Breast epithelium (tissue), 4 donors: ENCODE measurements at regions not wholly inside any gene's neighbourhood (a gene's known extent, or its start where the extent isn't known, plus 50 kb on each side); places are given as distances from the start of the nearest gene placed in this dataset.

Experiments
- DNase-seq, 2 donors: peaks; one replicate each; pipeline ENCODE4 v3.0.0-alpha.2; 2019; ENCODE audit warnings: low spot score in 2 of 2
- H3K27ac ChIP-seq, 2 donors: fragments of 200-600 bp; sonication (generic) in 1 of 2; one replicate each; pipeline ENCODE4 v1.5.1; 2016 to 2019; ENCODE audit warnings: mild to moderate bottlenecking in 1 of 2
- H3K27me3 ChIP-seq, 2 donors: fragments of 200-600 bp; sonication (generic) in 1 of 2; one replicate each; pipeline versions ENCODE4 v1.5.1 to v1.6.0; 2017 to 2019; ENCODE audit warnings: control low read depth in 1 of 2, mild to moderate bottlenecking in 1 of 2
- H3K36me3 ChIP-seq: fragments of 200-600 bp; one replicate; pipeline ENCODE4 v1.5.1; 2019
- H3K4me1 ChIP-seq, 2 donors: fragments of 200-600 bp; sonication (generic); one replicate each; pipeline ENCODE4 v1.5.1; 2016 to 2019; ENCODE audit warnings: control low read depth in 1 of 2
- H3K4me3 ChIP-seq, 3 donors: fragments of 200-600 bp; sonication (generic); 1 replicate in 2 of 3; 2 replicates in 1 of 3; pipeline ENCODE4 v1.5.1; 2016 to 2019; ENCODE audit warnings: mild to moderate bottlenecking in 3 of 3, moderate library complexity in 2 of 3
- H3K9me3 ChIP-seq, 2 donors: fragments of 200-600 bp; sonication (generic) in 1 of 2; one replicate each; pipeline ENCODE4 v1.5.1; 2016 to 2019; ENCODE audit warnings: control low read depth in 1 of 2
- POLR2A ChIP-seq: fragments of 450-650 bp; IDR thresholded peaks from one replicate; pipeline ENCODE4 v1.6.1; 2016; ENCODE audit warnings: antibody characterized with exemption, mild to moderate bottlenecking, moderate library complexity
- POLR2AphosphoS5 ChIP-seq, 3 donors: sonication (generic); formaldehyde crosslinking; IDR thresholded peaks; one replicate each; pipeline ENCODE4 v1.6.1; 2017; ENCODE audit warnings: antibody characterized with exemption in 3 of 3
- intact Hi-C: fragments of 100-400 bp; cut with DNase I; formaldehyde crosslinking; loops from one replicate; pipeline ENCODE4 v1.15.1; 2023; ENCODE audit warnings: low total_unique reads
- TF ChIP-seq, protein P1 (sequence below), 3 donors: fragments of 450-650 bp; IDR thresholded peaks; one replicate each; pipeline ENCODE4 v1.5.1; 2016 to 2017; ENCODE audit warnings: antibody characterized with exemption in 3 of 3, mild to moderate bottlenecking in 3 of 3, moderate library complexity in 3 of 3

- no peak for TF ChIP-seq POLR2AphosphoS5 (IDR thresholded peaks at IDR 0.05)
- TF ChIP-seq POLR2A = no peak
- TF ChIP-seq, protein P1, sequence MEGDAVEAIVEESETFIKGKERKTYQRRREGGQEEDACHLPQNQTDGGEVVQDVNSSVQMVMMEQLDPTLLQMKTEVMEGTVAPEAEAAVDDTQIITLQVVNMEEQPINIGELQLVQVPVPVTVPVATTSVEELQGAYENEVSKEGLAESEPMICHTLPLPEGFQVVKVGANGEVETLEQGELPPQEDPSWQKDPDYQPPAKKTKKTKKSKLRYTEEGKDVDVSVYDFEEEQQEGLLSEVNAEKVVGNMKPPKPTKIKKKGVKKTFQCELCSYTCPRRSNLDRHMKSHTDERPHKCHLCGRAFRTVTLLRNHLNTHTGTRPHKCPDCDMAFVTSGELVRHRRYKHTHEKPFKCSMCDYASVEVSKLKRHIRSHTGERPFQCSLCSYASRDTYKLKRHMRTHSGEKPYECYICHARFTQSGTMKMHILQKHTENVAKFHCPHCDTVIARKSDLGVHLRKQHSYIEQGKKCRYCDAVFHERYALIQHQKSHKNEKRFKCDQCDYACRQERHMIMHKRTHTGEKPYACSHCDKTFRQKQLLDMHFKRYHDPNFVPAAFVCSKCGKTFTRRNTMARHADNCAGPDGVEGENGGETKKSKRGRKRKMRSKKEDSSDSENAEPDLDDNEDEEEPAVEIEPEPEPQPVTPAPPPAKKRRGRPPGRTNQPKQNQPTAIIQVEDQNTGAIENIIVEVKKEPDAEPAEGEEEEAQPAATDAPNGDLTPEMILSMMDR (IDR thresholded peaks at IDR 0.05) = no peak
- no peak overlapping the region for H3K4me3 ChIP-seq
These were observed 129.3 kb downstream of the C5orf15 start for GRCh38 chr5:133839090-133839489.

DNA sequence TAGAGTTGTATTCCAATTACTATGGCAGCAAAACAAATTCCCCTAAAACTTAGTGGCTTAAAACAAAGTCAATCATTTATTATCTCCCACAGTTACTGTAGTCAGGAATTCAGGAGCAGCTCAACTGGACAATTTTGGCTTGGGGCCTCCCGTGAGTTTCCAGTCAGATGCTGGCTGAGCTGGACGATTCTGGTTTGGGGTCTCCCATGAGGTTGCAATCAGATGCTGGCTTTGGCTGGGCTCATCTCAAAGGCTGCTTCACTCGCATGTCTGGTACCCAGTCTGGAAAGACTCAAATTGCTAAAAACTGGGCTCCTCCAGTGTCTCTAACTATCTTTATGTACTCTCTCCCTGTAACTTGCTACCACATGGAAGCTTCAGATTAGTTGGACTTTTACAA is 130.1 kb downstream of the C5orf15 start:
- Histone ChIP-seq H3K4me1 (no peaks in the 10 kb centered on the region), H3K27me3 (no peaks in the 10 kb centered on the region), H3K27ac (no peak overlapping the region), H3K4me3 (no peak overlapping the region), H3K36me3 (no peaks in the 10 kb centered on the region), H3K9me3 (no peaks in the 10 kb centered on the region)
- intact Hi-C loops = no loop called here
- no peak for DNase-seq
- no peak for TF ChIP-seq POLR2A
- no peak for TF ChIP-seq POLR2AphosphoS5 (IDR thresholded peaks at IDR 0.05)
- TF ChIP-seq, protein P1 (IDR thresholded peaks at IDR 0.05) = no peak

More at GRCh38 chr5:133839090-133839489, 129.3 kb downstream of the C5orf15 start:
- peaks cover 0 to 3% of the 10 kb centered on the region in 2 donors for H3K4me1 ChIP-seq
- no peaks in the 10 kb centered on the region for H3K9me3 ChIP-seq
- no peak overlapping the region for H3K27ac ChIP-seq
- intact Hi-C loops = no loop called here
- H3K27me3 ChIP-seq = no peaks in the 10 kb centered on the region
- no peaks in the 10 kb centered on the region for H3K36me3 ChIP-seq
- no peak for DNase-seq

DNA sequence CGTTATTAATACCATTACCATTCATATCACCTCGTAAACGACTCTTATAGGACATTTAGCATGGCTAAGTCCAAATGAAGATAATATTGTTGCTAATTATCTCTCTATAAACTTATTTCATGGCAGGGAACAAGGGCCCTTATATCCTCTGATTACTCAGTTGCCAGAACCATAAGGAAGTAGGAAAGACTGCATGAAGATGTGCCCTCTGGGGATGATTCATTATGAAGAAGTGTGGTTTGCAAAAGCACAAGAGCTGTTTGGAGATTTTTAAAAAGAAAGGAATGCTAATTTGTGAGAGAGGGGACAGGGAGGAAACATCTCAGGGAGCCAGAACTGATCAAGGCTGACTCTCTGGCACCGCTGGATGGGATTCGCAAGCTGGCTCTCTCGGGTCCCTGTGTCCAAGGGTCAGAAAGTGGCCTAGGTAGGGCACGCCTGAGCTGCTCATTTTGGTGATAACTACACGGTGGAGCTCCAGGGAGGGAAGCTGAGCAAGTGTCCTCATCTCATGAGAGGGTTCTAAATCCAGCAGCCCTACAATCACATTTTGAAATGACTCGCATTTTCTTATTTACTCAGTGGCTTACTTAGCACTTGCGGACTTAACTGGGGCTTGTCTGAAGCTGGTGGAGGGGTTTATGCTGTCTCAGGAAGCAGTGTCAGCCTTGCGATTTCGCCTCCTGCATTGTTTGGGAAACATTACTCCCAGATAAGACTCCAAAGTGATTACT is 136.8 kb downstream of the C5orf15 start:
- no peaks in the 10 kb centered on the region for H3K4me1 ChIP-seq
- no peaks in the 10 kb centered on the region for H3K9me3 ChIP-seq
- DNase-seq = no peak
- TF ChIP-seq POLR2A (no peak), POLR2AphosphoS5 (IDR thresholded peaks at IDR 0.05) (no peak)
- TF ChIP-seq, protein P1 (IDR thresholded peaks at IDR 0.05) = no peak
- intact Hi-C loops = no loop called here
- H3K4me3 ChIP-seq = no peak overlapping the region
- no peaks in the 10 kb centered on the region for H3K36me3 ChIP-seq
- no peaks in the 10 kb centered on the region for H3K27me3 ChIP-seq
- H3K27ac ChIP-seq = peak overlapping the region in 1 of 2 donors; percentile 20

DNA sequence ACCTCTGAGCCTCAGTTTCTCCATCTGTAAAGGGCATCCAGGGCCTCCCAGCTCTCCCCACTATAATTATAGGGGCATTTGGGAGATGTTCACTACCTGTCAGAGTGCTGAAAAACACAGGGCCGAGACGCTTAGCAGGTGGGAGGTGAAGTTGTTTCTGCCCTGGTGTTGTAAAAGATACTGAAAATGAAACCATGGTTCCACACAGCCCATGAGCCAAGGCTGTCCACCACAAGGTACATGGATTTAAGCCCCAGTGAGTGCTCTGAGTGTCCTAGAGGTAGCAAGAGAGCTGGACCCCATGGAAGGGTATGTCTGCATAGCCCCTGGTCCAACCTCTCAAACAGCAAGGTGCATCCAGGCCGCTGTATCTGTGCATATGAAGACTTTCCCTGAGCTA is 137.5 kb downstream of the C5orf15 start:
- Histone ChIP-seq H3K27ac (no peak overlapping the region), H3K27me3 (no peaks in the 10 kb centered on the region), H3K4me3 (no peak overlapping the region), H3K36me3 (no peaks in the 10 kb centered on the region), H3K9me3 (no peaks in the 10 kb centered on the region), H3K4me1 (no peaks in the 10 kb centered on the region)
- intact Hi-C loops = no loop called here
- no peak for DNase-seq
- no peak for TF ChIP-seq POLR2A
- TF ChIP-seq POLR2AphosphoS5 (IDR thresholded peaks at IDR 0.05) = no peak
- TF ChIP-seq, protein P1 (IDR thresholded peaks at IDR 0.05) = no peak

GRCh38 chr5:133830281-133830680 is 138.1 kb downstream of the C5orf15 start:
- H3K4me3 ChIP-seq = no peak overlapping the region
- H3K9me3 ChIP-seq = no peaks in the 10 kb centered on the region
- H3K27me3 ChIP-seq = no peaks in the 10 kb centered on the region
- no peak overlapping the region for H3K27ac ChIP-seq
- H3K4me1 ChIP-seq = no peaks in the 10 kb centered on the region
- no peaks in the 10 kb centered on the region for H3K36me3 ChIP-seq
- TF ChIP-seq POLR2A (no peak), POLR2AphosphoS5 (IDR thresholded peaks at IDR 0.05) (no peak)
- TF ChIP-seq, protein P1 (IDR thresholded peaks at IDR 0.05) = no peak
- intact Hi-C loops = no loop called here
- no peak for DNase-seq
